ENCODE measurements at regions not wholly inside any gene's neighbourhood (a gene's known extent, or its start where the extent isn't known, plus 50 kb on each side); places are given as distances from the start of the nearest gene placed in this dataset.

GRCh38 chr11:81966340-81966739, 767.3 kb downstream of the FAM181B start:
- no peaks in the 10 kb centered on the region for H3K79me2 ChIP-seq (ENCODE audit: insufficient read depth, low read length)
- no peak overlapping the region for H2BK20ac ChIP-seq (ENCODE audit: low read depth, low read length, poor library complexity, severe bottlenecking)
- H3K27me3 Mint-ChIP-seq (ENCODE audit: low read depth): no peaks in the 10 kb centered on the region
- H2BK15ac ChIP-seq (ENCODE audit: low read depth, low read length): no peak overlapping the region
- WGBS (ENCODE audit: extremely low coverage, insufficient read length, low lambda C conversion rate): no CpG with 5 or more reads among the region's 3 CpGs
- DNase-seq: no peak
- H3K27me3 ChIP-seq (ENCODE audit: insufficient read depth, low read length): no peaks in the 10 kb centered on the region
- no peak overlapping the region for H3K18ac ChIP-seq (ENCODE audit: insufficient read length, low read depth, low read length)
- no peak overlapping the region for H3T11ph ChIP-seq (ENCODE audit: low read length)
- H3K9me3 Mint-ChIP-seq: no peaks in the 10 kb centered on the region
- H2BK120ac ChIP-seq (ENCODE audit: low read depth, low read length, poor library complexity, severe bottlenecking): no peak overlapping the region
- no peak overlapping the region for H2AFZ ChIP-seq (ENCODE audit: low read length)
- H3K9me3 ChIP-seq (ENCODE audit: control insufficient read depth, low read depth, low read length): no peaks in the 10 kb centered on the region
- no peak overlapping the region for H3K9ac ChIP-seq (ENCODE audit: extremely low read depth, insufficient read length, low read length)
- TF ChIP-seq, protein P1, sequence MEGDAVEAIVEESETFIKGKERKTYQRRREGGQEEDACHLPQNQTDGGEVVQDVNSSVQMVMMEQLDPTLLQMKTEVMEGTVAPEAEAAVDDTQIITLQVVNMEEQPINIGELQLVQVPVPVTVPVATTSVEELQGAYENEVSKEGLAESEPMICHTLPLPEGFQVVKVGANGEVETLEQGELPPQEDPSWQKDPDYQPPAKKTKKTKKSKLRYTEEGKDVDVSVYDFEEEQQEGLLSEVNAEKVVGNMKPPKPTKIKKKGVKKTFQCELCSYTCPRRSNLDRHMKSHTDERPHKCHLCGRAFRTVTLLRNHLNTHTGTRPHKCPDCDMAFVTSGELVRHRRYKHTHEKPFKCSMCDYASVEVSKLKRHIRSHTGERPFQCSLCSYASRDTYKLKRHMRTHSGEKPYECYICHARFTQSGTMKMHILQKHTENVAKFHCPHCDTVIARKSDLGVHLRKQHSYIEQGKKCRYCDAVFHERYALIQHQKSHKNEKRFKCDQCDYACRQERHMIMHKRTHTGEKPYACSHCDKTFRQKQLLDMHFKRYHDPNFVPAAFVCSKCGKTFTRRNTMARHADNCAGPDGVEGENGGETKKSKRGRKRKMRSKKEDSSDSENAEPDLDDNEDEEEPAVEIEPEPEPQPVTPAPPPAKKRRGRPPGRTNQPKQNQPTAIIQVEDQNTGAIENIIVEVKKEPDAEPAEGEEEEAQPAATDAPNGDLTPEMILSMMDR (conservative IDR thresholded peaks at IDR 0.05): no peak
- H4K5ac ChIP-seq (ENCODE audit: insufficient read length, low read depth, low read length): no peak overlapping the region
- H3K36me3 Mint-ChIP-seq (ENCODE audit: insufficient read depth in 1 of 3, low read depth in 3 of 3): no peaks in the 10 kb centered on the region
- H3K27ac Mint-ChIP-seq: no peak overlapping the region
- no peak overlapping the region for H3K4me3 Mint-ChIP-seq
- no peaks in the 10 kb centered on the region for H3K4me1 Mint-ChIP-seq
- H3K14ac ChIP-seq (ENCODE audit: insufficient read depth, low read length): no peak overlapping the region
- H3K27ac ChIP-seq (ENCODE audit: insufficient read length, low read depth, low read length): no peak overlapping the region
- H3K4me1 ChIP-seq (ENCODE audit: insufficient read depth, low read length): no peaks in the 10 kb centered on the region
- H3K4me2 ChIP-seq (ENCODE audit: insufficient read depth, insufficient read length, low read length): no peak overlapping the region
- no peak overlapping the region for H2BK5ac ChIP-seq (ENCODE audit: insufficient read length, low read length)
- no peak overlapping the region for H4K91ac ChIP-seq (ENCODE audit: insufficient read length, low read depth, low read length)
- no peak overlapping the region for H4K8ac ChIP-seq (replicated peaks; ENCODE audit: insufficient read length, low read depth, low read length)
- H3K79me1 ChIP-seq (ENCODE audit: insufficient read depth, low read depth, low read length, poor library complexity, severe bottlenecking): no peaks in the 10 kb centered on the region
- H2AK5ac ChIP-seq (ENCODE audit: insufficient read length, low read length): no peak overlapping the region
- H3K4ac ChIP-seq (ENCODE audit: low read depth, low read length): no peak overlapping the region
- H3K23ac ChIP-seq (ENCODE audit: insufficient read length, low read depth, low read length): no peak overlapping the region
- no peaks in the 10 kb centered on the region for H3K23me2 ChIP-seq (ENCODE audit: insufficient read length, low read depth, low read length, poor library complexity, severe bottlenecking)
- no peak overlapping the region for H3K56ac ChIP-seq (ENCODE audit: insufficient read length, low read depth, low read length)
- H4K20me1 ChIP-seq (ENCODE audit: control insufficient read depth, insufficient read depth, insufficient read length): no peaks in the 10 kb centered on the region
- no peak overlapping the region for H2BK12ac ChIP-seq (ENCODE audit: insufficient read length, low read depth, low read length)

Data from H9 (cell line).